Ovary (tissue), 3 donors: ENCODE measurements at regions not wholly inside any gene's neighbourhood (a gene's known extent, or its start where the extent isn't known, plus 50 kb on each side); places are given as distances from the start of the nearest gene placed in this dataset.
"Not testable (repeated sequence)": the region's sequence is repeated elsewhere in the genome, so short reads cannot be mapped to it uniquely, and the experiment has no call there.

Source experiments
- CTCF ChIP-seq, 3 donors: fragments of 450-650 bp in 2 of 3; fragments of 200-600 bp in 1 of 3; IDR thresholded peaks; one replicate each; pipeline versions ENCODE4 v1.5.1 to v1.8.0; 2016 to 2022; ENCODE audit warnings: antibody characterized with exemption in 3 of 3, mild to moderate bottlenecking in 1 of 3
- POLR2A ChIP-seq: fragments of 450-650 bp; IDR thresholded peaks from one replicate; pipeline ENCODE4 v1.6.1; 2017; ENCODE audit warnings: antibody characterized with exemption, mild to moderate bottlenecking, moderate library complexity
- donor health status: DM: no; HTN: no; CAD: no.

GRCh38 chr3:82584415-82584814 lies 823.0 kb upstream of the GBE1 start:
- TF ChIP-seq POLR2A; CTCF (IDR thresholded peaks at IDR 0.05): not testable (repeated sequence)
